Fibroblast of peridontal ligament (primary cell): ENCODE measurements at regions not wholly inside any gene's neighbourhood (a gene's known extent, or its start where the extent isn't known, plus 50 kb on each side); places are given as distances from the start of the nearest gene placed in this dataset.
A peak's percentile ranks its signal among the peaks of the same experiment; 100 is the strongest.

Source experiments
- DNase-seq: peaks from one replicate; pipeline ENCODE4 v3.0.0-alpha.2; 2010; ENCODE audit errors: extremely low read depth

DNA sequence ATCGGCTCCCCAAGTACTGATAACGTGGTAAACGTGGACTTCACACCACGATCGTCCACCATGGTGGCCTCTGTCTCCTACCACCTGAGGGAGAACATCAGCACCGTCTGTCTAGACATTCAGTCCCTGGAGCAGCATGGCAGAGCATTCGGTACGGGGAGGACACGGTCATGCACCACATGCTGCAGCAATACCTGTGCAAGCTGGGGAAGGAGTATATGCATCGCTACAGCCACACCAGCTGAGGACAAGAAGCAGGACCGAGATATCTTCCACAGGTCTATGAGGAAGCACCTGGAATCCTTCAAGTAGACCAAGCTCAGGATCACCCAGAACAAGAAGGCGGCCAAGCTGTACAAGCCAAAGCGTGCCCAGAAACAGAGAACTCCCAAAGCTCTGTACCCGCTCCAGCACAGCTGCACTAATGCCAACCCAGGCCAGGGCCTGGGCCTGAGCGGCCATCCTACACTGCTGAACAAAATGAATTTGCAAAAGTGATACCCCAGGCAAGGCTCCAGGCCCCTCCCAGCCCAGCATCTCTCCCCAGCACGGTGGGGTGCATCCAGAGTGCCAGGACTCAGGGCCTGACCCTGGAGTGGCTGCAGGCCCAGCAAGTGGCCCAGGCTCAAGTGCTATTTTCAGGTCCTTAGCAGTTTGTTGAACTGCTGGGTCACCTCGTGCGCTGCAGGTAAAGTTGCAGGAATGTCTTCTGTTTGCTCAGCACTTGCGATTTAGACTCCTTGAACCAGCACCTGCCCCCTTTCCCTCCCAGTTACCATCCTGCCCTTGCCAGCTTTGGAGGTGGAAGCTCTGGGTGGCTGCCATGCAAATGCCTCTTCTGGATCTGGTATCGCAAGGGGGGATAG lies 119.3 kb upstream of the SERPIND1 start:
- DNase-seq: no peak

DNA sequence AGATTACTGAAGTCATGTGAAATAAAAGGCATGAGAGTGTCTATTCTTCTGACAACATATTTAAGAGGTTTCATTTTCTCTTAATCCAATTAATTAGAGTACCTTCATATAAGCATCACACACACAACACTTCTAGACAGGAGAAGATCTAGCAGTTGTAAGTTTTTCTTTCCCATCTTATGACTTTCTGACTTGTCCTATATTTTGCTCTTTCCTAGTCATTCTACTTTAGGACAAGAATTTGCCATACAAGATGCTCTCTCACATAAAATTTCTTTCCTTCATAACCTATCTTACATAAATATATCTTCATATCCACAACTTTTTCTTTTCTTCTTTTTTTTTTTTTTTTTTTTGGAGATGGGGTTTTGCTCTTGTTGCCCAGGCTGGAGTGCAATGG lies 118.3 kb upstream of the SERPIND1 start:
- no peak for DNase-seq

DNA sequence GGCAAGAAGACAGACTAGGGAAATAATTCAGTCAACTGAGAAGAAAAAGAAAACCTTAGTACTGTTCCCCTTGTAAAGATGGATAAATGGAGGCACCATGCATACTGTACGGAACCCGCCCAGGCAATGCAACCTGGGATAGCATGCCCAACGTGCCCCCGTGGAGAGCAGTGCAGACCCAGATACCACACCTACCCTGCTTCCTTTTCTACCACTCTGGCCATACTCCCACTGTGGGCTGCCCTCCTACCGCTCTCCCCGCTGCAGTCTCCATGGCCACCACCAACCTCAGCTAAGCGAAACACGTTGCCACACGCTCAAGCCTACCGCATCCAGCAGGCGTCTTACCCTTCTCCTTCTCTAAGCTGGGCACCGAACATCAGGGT lies 117.4 kb upstream of the SERPIND1 start:
- no peak for DNase-seq

DNA sequence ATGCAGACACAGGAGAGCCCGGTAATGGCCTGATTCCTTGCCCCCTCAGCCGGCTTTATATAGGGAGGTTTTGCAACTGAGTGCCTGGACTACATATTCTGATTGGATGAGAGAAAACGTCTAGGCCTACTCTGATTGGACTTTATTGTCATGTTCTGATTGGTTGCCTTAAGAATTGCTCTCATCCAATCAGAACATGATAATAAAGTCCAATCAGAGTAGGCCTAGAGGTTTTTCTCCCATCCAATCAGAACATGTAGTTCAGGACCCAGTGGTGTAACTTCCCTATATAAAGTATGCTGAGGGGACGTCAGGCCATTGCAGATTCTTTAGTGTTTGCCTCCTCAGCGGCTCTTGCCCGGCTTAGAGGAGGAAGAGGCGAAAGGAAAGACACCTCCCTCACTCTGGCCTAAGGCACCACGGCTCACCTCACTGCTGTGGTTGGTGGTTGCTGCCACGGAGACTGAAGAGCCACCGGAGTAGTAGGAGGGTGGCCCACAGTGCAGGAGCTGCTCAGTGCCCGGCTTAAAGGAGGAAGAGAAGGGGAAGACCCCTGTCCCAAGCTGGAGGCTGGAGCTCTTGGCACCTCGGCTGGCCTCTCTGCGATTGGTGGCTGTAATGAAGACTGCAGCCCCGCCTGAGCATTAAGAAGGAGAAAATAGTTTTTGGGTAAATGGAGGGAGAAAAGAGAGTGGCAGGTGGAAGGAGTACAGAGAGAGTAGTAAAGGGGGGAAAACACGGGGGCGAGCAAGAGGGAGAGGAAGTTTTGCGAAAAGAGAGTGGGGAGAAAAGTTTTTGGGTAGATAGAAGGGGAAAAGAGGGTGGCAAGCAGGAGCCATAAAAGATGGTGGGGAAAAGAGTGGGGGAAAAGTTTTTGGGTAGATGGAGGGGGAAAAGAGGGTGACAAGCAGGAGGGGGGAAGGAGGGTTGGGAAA lies 116.7 kb upstream of the SERPIND1 start:
- peak; percentile 1 for DNase-seq
